ENCODE measurements at regions not wholly inside any gene's neighbourhood (a gene's known extent, or its start where the extent isn't known, plus 50 kb on each side); places are given as distances from the start of the nearest gene placed in this dataset.

GRCh38 chrX:120692319-120692718, 62.5 kb upstream of the C1GALT1C1 start:
- no peak for DNase-seq

GRCh38 chrX:120690941-120691340, 61.1 kb upstream of the C1GALT1C1 start:
- no peak for DNase-seq

GRCh38 chrX:120690344-120690743, 60.5 kb upstream of the C1GALT1C1 start:
- no peak for DNase-seq

- DNase-seq: no peak
These were observed 50.2 kb upstream of the C1GALT1C1 start for GRCh38 chrX:120680090-120680489.
